ENCODE measurements at regions not wholly inside any gene's neighbourhood (a gene's known extent, or its start where the extent isn't known, plus 50 kb on each side); places are given as distances from the start of the nearest gene placed in this dataset.

DNA sequence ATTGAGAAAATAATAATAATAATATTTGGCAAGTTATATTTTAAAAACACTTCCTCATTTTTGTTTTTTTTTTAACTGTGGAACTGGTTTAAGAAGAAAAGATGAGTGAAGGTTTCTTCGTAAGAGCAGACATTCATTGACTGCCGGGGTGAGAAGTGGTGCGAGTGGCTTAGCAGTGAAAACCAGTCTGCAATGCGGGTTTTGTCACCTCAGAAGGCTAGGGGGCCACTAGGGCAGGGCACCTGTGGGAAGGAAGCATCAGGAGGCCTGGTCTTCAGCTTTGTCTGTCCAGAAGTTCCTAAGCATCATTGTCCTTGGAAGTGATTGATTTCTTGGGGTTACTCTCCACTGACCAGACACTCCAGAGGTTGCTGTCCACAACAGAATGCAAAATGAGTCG, 339.2 kb downstream of the ZNF326 start:
- TF ChIP-seq CTCF (IDR thresholded peaks at IDR 0.05; ENCODE audit: borderline replicate concordance, control extremely low read depth, extremely low read depth, insufficient read depth, missing control alignments): no peak
- in situ Hi-C loops (cut with MboI; ENCODE audit: low sequenced_read_pairs, unreplicated experiment): no loop called here
- DNase-seq (ENCODE audit: low spot score): no peak

DNA sequence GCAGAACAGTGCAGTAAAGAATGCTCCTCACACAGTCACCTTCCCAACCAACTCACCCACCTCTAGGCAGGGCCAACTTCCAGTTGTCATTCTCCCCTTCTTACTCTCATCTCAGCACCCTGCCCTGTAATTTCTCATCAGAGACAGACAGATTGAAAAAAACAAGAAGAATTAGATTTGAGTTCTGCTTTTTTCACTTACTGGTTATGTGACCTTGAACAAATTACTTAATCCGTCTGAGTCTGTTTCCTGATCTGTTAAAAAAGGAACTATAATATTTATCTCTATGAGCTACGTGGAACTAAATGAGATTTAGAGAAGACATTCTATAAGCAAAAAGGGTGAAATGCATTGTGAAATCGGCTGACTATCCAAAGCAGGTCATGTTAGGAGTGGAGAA, 330.3 kb downstream of the ZNF326 start:
- DNase-seq (ENCODE audit: low spot score): no peak
- TF ChIP-seq CTCF (IDR thresholded peaks at IDR 0.05; ENCODE audit: borderline replicate concordance, control extremely low read depth, extremely low read depth, insufficient read depth, missing control alignments): no peak
- in situ Hi-C loops (cut with MboI; ENCODE audit: low sequenced_read_pairs, unreplicated experiment): no loop called here

GRCh38 chr1:90322186-90322585, 327.3 kb downstream of the ZNF326 start:
- no peak for DNase-seq (ENCODE audit: low spot score)
- in situ Hi-C loops (cut with MboI; ENCODE audit: low sequenced_read_pairs, unreplicated experiment): no loop called here
- TF ChIP-seq CTCF (IDR thresholded peaks at IDR 0.05; ENCODE audit: borderline replicate concordance, control extremely low read depth, extremely low read depth, insufficient read depth, missing control alignments): no peak

DNA sequence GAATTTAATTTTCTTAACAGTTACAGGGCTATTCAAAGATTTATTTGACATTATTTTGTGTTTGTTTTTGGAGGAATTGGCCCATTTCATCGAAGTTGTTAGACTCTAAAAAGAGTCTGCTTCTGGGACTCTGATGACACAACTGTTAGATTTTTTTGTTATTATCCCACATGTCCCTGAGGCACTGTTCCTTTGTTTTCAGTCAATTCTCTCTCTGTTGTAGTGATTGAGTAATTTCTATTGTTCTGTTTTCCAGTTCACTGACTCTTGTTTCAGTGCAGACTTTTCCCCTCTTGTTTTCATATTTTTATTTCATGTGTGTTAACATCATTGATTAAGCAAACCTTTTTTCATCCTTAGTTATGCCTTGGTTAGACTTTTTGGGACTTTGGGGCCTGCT, 325.0 kb downstream of the ZNF326 start:
- no peak for TF ChIP-seq CTCF (IDR thresholded peaks at IDR 0.05; ENCODE audit: borderline replicate concordance, control extremely low read depth, extremely low read depth, insufficient read depth, missing control alignments)
- no peak for DNase-seq (ENCODE audit: low spot score)
- in situ Hi-C loops (cut with MboI; ENCODE audit: low sequenced_read_pairs, unreplicated experiment): no loop called here

DNA sequence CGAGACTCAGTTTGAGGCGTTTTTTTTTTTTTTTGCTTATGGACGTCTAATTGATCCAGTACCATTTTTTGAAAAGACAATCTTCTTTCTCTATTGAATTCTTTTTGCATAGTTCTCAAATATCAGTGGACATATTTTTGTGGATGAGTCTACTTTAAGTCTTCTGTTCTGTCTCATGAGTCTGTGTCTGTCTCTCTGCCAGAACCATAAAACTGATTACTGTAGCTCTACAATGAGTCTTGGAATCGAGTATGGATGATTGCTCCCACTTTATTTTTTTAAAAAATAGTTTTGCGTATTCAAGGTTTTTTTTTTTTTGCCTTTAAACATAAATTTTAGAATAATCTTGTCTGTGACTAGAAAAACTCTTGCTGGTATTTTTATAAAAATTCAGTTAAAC, 323.5 kb downstream of the ZNF326 start:
- DNase-seq (ENCODE audit: low spot score): no peak
- no peak for TF ChIP-seq CTCF (IDR thresholded peaks at IDR 0.05; ENCODE audit: borderline replicate concordance, control extremely low read depth, extremely low read depth, insufficient read depth, missing control alignments)
- in situ Hi-C loops (cut with MboI; ENCODE audit: low sequenced_read_pairs, unreplicated experiment): no loop called here

- TF ChIP-seq CTCF (IDR thresholded peaks at IDR 0.05; ENCODE audit: borderline replicate concordance, control extremely low read depth, extremely low read depth, insufficient read depth, missing control alignments): no peak
- in situ Hi-C loops (cut with MboI; ENCODE audit: low sequenced_read_pairs, unreplicated experiment): no loop called here
- DNase-seq (ENCODE audit: low spot score): no peak
These were observed 322.7 kb downstream of the ZNF326 start for GRCh38 chr1:90317628-90318027.

DNA sequence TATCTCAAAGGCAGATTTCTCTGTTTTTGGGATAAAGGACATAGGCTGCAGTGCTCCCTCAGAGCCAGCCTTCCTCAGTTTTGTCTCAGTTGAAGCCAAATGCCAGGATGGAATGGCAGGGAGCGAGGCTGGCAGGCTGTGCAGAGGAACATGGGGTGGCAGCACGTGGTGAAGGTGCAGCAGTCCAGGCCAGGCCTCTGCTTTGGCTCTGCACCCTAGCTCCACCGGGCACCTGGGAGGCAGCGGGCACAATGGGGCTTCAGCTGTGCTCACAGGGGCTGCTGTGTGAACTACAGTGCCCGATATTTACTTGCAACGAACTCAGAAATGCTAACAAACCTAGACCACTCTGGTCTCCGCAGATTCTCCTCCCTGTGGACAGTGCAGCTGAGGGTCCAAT, 319.6 kb downstream of the ZNF326 start:
- in situ Hi-C loops (cut with MboI; ENCODE audit: low sequenced_read_pairs, unreplicated experiment): no loop called here
- DNase-seq (ENCODE audit: low spot score): no peak
- no peak for TF ChIP-seq CTCF (IDR thresholded peaks at IDR 0.05; ENCODE audit: borderline replicate concordance, control extremely low read depth, extremely low read depth, insufficient read depth, missing control alignments)

All from GM13976 (cell line).